ENCODE measurements at regions not wholly inside any gene's neighbourhood (a gene's known extent, or its start where the extent isn't known, plus 50 kb on each side); places are given as distances from the start of the nearest gene placed in this dataset.
A peak's percentile ranks its signal among the peaks of the same experiment; 100 is the strongest.
"Not testable (repeated sequence)": the region's sequence is repeated elsewhere in the genome, so short reads cannot be mapped to it uniquely, and the experiment has no call there.

GRCh38 chr4:71209161-71209560, 129.7 kb upstream of the SLC4A4 start:
- DNase-seq (ENCODE audit: low spot score) = no peak

DNA sequence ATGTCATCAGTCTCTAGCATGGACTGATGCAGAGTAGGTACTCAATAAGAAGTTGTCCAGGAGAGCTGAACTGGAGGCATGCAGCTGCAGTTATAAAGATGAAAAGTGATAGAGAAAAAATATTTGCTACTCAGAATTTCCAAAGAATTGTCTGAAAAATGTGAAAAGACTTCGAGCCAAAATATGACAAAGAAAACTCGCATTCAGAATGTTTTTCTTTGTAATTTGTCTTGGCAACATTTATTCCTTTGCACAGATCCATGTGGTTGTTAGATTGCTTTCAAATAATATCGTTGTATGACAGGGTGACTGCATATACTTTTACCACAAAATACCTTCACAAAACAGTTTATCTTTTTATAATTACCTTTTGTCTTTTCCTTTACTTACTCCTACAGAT, 128.0 kb upstream of the SLC4A4 start:
- no peak for DNase-seq (ENCODE audit: low spot score)

DNA sequence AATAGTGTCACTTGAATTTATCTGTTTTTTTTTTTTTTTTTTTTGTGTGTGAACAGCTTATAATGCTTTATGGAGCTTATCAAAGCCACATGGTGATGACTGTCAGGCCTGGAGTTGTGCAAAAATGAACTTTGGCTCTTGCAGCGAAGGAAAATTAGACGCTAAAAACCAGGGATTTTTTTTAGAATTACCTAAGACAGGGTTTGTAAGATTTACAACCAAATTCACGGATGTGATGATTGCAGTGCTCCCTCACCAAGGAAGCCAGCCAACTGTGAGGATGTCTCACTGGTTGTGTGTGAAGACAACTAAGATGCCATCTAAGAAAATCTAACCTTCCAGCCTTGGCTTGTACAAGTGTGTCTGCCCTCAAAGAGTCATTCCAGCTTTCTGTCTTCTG, 127.1 kb upstream of the SLC4A4 start:
- no peak for DNase-seq (ENCODE audit: low spot score)

- DNase-seq (ENCODE audit: low spot score) = no peak
Observed at GRCh38 chr4:71212216-71212615, 126.6 kb upstream of the SLC4A4 start.

DNA sequence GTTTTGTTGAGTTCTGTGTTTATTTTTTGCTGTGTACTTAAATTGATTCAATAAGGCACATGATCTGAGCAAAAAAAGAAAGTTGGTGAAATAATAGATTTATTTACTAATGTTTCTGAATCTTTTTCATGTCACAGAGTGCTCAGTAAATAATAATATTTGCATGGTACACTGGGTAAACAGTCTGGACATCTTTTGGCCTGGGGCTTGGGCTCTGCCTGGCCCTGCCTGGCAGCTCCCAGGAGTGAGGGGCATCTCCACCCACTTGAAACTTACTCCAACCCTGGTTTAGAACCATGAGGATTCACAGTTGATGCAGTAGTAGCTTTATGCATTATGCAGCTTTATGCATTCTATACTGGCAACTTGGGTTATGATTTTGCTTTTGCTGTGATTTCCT, 124.2 kb upstream of the SLC4A4 start:
- no peak for DNase-seq (ENCODE audit: low spot score)

- DNase-seq (ENCODE audit: low spot score) = no peak
Observed at GRCh38 chr4:71216316-71216959, 122.4 kb upstream of the SLC4A4 start.

- DNase-seq (ENCODE audit: low spot score) = no peak
Observed at GRCh38 chr4:71217688-71218087, 121.1 kb upstream of the SLC4A4 start.

DNA sequence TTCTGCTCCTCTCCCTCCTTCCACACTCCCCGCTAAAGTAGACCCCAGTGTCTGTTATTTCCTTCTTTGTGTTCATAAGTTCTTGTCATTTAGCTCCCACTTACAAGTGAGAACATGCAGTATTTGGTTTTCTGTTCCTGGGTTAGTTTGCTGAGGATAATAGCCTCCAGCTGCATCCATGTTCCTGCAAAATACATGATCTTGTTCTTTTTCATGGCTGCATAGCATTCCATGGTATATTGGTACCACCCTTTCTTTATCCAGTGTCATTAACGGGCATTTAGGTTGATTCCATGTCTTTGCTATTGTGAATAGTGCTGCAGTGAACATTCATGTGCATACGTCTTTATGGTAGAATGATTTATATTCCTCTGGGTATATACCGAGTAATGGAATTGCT, 118.0 kb upstream of the SLC4A4 start:
- DNase-seq (ENCODE audit: low spot score) = not testable (repeated sequence)

DNA sequence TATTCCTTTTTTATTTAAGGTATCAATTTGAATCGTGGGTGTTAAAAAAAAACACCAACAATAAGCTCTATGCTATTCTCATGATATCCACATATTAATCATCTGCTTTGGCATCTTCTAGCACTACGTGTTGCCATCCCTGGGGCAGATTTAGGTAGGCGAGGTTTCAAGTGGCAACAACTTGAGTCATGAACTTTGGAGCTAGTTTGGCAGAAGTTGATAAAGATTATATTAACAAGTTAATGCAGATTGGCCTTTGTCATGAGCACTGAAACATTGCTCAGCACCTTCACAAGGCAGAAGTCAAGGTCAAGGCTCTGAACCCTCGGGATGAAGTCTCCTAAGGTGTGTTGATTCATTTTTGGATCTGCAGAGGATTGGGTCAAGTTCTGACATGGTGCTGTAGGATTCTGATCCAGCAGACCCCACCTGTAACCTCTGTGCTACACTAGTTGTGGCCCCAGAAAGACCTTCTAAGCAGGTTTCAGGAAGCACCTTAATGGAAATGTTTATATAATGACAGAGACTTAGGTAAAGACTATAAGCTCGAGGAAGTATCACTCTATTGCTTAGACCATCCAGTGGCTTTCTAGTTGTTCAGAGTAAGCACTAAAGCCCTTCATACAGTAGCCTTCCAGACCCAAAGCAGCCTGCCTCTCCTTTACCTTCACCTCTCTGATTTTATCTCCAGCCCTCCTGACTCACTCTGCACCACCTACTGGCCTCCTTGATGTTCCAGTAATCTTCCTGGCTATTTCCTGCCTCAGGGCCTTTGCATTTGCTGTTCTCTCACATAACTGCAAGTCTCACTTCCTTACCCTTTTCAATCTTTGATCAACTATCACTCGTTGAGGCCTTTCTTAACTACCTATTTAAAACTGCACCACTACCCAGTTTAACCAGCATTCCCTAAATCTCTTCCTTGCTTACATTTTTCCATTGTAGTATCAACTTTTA, 117.0 kb upstream of the SLC4A4 start:
- DNase-seq (ENCODE audit: low spot score) = no peak

- no peak for DNase-seq (ENCODE audit: low spot score)
Observed at GRCh38 chr4:71222661-71223060, 116.2 kb upstream of the SLC4A4 start.

DNA sequence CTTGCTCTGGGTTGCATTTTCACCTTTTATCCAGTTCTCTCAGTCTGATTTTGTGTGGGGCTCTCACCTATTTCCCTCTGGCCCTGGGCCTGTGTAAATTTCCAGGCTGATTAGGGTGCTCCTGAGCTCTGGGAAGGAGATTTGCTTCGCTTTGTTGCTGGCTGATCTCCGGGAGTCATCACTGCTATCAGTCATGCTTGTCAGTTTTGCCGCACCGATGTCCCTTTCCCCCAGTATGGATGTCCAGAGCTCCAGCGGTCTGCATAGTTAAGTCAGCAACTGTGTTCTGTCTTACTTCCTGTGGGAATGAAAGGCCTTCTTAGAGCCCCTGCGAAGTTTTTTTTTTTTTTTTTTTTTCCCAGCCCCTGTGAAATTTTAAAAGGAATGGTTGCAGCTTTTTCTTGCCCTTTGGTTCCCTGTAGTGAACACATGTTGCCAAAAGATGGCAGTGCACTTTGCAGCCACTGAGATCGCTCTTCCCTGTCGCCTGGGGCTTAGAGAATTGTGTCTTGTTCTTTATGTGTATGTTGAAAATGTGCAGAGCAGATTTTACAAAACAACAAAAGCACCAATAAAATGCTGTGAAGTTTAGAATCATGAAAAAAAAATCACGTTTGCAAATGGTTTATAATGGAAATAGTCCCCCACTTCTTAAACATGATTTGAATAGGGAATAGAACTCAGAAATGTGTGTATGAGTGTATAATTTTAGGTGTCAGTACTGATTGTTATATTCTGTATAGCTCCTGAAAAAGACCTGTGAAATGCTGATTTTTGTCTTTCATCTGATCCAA, 109.1 kb upstream of the SLC4A4 start:
- peak; percentile 64 for DNase-seq (ENCODE audit: low spot score)

- DNase-seq (ENCODE audit: low spot score) = no peak
Observed at GRCh38 chr4:71230271-71231128, 108.3 kb upstream of the SLC4A4 start.

DNA sequence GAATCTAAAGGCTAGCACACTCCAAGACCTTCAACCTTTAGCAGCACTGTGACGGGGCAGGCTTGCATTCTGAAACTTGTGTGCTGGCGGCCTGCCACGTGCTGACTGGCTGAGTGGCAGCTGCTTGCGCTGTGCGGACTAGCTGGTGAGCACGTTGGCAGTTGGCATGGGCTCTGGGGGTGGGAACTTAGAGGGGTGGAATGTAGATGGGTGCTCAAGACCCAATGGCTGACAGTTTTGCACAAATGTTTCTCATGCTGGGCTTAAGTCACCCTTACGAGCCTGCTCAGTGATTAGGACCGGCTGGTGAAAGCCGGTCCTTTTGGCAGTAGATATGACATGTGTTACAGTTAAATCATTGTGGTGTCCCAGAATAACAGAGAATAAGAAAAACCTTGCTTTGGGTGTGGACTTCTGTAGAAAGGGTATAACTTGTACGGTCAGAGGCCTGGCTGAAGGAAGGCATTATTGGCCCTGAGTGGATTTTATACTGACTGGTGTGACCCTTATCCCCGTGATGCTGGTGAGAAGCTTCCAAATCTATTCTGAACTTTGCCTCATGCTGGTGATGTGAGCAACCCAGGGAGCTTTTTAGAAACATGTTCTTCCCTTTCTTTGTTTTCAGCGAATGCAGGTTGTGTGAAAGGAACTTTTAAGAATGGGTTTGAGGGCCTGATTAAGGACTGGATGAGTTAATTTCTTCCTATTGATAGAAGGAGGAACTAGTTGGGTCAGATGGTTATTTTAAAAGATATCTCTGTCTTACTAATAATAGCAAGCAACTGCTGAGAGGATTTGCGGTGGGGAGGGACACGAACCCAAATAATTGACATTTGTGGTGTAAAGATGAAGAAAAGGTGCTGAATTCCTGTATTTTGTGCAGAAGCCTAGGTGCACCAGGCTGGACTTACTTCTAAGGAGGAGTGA, 107.4 kb upstream of the SLC4A4 start:
- DNase-seq (ENCODE audit: low spot score) = no peak

GRCh38 chr4:71232056-71232430, 106.8 kb upstream of the SLC4A4 start:
- DNase-seq (ENCODE audit: low spot score) = no peak

- no peak for DNase-seq (ENCODE audit: low spot score)
Observed at GRCh38 chr4:71232846-71233245, 106.0 kb upstream of the SLC4A4 start.

DNA sequence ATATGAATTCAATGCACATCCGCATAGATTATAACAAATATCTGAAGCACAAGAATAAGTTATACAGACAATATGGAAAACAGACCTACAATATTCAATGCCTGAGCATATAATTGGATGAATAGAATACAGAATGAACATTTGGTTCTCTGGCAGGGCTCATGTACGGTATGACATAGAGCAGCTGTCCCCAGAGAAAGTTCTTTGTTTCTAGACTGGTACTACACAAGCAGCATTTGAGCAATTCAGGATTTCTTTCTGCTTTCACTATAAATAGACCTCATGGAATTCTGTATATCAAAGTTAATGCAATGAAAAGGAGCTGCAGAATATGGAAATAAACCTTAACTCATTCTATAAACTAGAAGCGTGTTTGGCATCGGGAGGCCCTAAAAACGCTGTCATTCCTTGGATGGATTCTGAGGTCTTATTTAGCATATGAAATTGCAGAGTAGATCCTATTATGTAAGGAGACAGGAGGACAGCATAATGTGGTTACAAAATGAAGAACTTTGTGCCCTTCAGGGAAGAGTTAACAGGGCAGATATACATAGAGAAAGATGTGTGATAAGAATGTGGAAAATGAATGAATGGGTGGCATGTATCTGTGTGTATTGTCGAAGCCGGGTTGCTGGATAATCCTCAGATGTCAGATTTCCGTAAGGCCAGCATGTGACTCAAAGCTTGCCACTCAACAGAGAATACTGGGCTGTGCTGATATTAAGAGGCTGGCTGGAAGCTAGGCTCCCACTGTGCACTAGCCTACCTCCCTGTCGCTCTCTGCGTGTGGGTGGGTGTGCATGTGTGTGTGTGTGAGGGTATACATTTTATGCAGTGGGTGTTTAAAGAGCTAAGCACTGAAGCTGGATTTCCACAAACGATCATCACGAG, 103.3 kb upstream of the SLC4A4 start:
- DNase-seq (ENCODE audit: low spot score) = no peak

DNA sequence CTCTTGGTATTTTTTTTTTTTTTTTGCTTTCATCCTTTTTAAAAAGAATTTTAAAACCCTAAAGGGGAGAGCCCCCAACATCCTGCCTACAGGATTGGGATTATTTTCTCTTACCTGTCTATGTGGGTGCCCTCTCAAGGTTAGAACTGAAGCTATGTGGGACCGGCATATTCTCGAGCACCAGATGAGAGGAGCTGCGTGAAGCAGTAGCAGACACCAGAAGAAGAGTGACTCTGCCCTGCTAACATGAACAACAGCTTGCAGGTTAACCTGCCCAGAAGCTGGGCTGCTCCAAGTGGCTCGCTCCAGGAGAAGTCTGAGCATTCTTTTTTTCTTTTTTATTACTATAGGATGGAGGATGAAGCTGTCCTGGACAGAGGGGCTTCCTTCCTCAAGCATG, 102.6 kb upstream of the SLC4A4 start:
- no peak for DNase-seq (ENCODE audit: low spot score)

- DNase-seq (ENCODE audit: low spot score) = no peak
Observed at GRCh38 chr4:71237641-71238040, 101.2 kb upstream of the SLC4A4 start.

GRCh38 chr4:71239365-71239764, 99.5 kb upstream of the SLC4A4 start:
- no peak for DNase-seq (ENCODE audit: low spot score)

- DNase-seq (ENCODE audit: low spot score) = no peak
Observed at GRCh38 chr4:71240094-71240493, 98.7 kb upstream of the SLC4A4 start.
